ENCODE measurements at regions not wholly inside any gene's neighbourhood (a gene's known extent, or its start where the extent isn't known, plus 50 kb on each side); places are given as distances from the start of the nearest gene placed in this dataset.
"Not testable (repeated sequence)": the region's sequence is repeated elsewhere in the genome, so short reads cannot be mapped to it uniquely, and the experiment has no call there.

GRCh38 chr7:45410893-45411292, 163.3 kb upstream of the ADCY1 start:
- no peak for DNase-seq

DNA sequence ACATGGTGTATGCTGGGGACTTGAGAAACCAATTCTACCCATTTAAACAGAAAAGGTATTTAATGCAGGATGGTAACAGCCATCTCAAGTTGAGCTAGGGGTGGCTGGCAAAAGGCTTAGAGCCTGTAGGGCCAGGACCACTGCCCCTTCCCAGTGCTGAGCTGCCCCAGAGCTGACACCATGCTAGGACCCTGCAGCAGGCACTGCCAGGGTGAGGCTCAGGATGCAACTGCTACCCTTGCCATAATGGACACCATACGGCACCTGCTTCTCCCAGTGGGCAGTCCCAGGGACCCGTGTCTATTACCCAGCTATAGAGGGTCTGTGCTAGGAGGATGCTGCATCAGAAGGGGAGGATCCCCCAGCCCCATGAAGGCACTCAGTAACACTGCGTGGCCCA, 160.7 kb upstream of the ADCY1 start:
- no peak for DNase-seq

DNA sequence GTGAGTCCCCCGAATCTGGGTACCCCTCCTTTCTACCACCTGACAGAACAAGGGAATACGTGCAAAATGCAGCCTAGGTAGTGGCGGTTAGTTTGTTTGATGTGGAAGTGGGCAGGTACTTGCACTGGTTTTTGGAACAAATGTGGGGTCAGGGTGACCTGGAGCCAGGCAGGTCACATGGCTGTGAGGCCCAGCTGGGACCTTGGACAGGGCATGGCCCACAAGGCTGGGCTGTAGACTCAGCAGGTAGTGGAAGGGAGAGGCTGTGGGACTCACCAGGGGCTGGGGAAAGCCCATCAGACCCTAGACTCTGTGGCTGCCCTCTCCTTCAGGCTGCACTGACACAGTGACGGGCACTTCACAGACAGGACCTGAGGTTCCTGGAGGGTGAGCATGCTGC, 159.9 kb upstream of the ADCY1 start:
- DNase-seq: no peak

GRCh38 chr7:45415265-45415664, 158.9 kb upstream of the ADCY1 start:
- no peak for DNase-seq

DNA sequence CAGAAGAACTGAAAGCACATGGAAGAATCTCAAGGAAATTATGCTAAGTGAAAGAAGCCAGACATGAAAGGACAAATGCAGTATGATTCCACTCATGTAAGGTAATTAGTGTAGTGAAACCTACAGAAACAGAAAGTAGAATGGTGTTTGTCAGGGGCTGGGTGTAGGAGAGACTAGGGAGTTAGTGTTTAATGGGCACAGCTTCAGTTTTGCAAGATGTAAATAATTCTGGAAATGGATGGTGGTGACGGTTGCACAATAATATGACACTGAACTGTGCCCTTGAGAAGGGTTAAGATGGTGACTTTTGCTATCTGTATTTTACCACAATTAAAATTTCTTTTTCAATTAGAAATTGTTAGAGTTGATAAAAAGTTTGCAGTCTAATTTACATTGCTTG, 157.3 kb upstream of the ADCY1 start:
- DNase-seq: no peak

- no peak for DNase-seq
These were observed 156.9 kb upstream of the ADCY1 start for GRCh38 chr7:45417268-45417667.

DNA sequence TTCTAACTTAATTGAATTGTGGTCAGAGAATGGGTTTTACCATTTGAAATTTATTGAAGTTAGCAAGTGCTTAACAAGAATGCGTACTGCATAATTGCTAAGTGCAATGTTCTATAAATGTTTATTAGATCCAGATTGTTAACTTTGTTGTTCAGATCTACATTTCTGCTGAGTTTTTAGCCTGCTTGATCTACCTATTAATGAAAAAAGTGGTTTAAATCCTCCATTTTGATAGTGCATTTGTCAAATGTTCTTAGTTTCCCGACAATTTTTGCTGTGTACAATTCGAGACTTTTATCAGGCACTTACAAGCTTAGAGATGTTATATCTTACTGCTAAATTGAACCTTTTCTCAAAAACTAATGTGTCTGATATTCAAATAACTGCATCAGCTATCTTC, 156.4 kb upstream of the ADCY1 start:
- no peak for DNase-seq

GRCh38 chr7:45420843-45421495, 153.2 kb upstream of the ADCY1 start:
- DNase-seq: no peak

DNA sequence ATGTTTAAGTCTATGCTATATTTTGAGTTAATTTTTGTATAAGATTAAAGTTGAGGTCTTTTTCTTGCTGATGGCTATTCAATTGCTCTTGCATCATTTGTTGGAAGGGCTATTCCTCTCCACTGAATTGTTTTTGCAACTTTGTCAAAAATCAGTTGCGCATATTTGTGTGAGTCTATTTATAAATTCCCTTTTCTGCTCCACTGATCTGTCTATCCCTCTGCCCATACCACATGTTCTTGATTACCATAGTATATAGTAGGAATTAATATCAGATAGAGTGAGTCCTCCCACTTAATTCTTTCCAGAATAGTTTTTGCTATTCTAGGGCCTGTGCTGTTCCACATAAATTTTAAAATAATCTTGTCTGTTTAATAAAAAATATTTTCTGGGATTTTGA, 152.4 kb upstream of the ADCY1 start:
- DNase-seq: no peak

GRCh38 chr7:45430397-45430796, 143.8 kb upstream of the ADCY1 start:
- no peak for DNase-seq

DNA sequence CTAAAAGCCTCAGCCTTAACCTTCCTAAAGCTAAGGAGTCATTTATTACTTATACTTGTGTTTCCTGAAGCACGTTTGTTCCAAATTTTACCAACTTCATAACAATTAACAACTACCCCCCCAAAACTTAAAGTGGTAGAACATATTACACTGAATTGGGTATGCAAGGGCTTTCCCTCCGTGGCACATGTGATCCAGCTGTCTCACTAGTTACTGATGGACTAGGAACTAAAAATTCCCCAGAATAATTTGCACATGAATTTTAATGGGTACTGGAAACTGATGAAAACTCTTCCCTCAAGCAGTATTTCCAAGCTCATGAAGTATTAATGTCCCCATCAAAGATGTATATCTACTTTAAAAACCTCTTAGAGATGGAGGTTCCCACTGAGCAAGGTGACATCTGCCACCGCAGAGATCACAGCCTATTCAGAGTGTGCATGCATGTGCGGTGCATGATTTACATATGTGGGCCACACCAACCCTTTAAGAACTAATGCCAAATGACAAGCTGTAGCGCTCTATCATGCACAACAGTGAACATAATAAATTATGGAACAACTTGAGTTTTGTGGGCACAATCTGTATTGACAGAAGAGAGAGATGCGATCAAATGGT, 139.9 kb upstream of the ADCY1 start:
- DNase-seq: no peak

GRCh38 chr7:45435131-45435530, 139.0 kb upstream of the ADCY1 start:
- DNase-seq: no peak

- no peak for DNase-seq
These were observed 138.3 kb upstream of the ADCY1 start for GRCh38 chr7:45435846-45436245.

DNA sequence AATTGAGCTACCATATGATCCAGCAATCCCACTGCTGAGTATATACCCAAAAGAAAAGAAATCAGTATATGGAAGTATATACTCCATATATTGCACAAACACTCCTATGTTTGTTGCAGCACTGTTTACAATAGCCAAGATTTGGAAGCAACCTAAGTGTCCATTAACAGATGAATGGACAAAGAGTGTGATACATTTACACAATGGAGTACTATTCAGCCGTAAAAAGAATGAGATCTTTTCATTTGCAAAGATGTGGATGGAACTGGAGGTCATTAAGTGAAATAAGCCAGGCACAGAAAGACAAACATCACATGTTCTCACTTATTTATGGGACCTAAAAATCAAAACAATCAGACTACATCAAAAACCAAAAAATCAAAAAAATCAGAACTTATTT, 133.4 kb upstream of the ADCY1 start:
- not testable (repeated sequence) for DNase-seq

- no peak for DNase-seq
These were observed 130.9 kb upstream of the ADCY1 start for GRCh38 chr7:45443263-45443662.

GRCh38 chr7:45446195-45446944, 127.8 kb upstream of the ADCY1 start:
- no peak for DNase-seq

DNA sequence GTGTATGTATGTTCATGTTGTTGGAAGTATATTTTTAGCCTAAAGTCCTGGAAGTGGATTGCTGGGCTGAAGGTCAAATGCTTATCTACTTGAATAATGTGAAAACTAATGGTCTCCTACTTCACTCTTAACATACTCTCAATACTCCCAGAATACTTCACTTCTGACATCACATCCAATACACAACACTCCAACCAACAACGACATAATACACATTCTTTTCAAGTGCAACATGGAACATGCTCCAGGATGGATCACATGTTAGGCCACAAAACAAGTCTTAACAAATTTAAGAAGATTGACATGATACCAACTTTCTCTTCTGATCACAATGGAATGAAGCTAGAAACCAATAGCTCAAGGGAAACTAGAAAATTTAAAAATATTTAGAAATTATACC, 126.9 kb upstream of the ADCY1 start:
- DNase-seq: no peak

DNA sequence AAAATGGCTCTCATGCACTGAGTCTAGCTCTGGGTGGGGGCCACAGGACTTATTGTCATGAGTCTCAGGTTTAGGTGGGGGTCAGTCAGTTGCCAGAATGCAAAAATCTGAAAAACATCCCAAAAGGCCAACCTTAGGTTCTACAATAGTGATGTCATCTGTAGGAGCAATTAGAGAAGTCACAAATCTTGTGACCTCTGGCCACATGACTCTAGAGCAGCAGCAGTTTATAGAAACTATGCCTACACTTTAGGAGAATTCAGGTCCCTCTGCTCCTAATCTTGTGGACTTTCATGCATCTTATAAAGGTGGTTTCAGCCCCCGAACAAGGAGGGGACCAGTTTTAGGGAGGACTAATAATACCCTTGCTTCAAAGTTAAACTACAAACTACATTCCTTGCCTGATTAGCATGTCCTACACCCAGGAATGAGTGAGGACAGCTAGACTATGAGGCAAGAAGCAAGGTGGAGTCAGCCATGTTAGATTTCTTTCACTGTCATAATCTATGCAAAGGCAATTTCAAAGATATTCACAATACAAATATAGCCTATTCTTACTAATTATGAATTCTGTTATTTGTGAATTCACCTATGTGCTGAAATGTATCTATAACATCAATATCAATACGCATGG, 123.5 kb upstream of the ADCY1 start:
- DNase-seq: no peak

DNA sequence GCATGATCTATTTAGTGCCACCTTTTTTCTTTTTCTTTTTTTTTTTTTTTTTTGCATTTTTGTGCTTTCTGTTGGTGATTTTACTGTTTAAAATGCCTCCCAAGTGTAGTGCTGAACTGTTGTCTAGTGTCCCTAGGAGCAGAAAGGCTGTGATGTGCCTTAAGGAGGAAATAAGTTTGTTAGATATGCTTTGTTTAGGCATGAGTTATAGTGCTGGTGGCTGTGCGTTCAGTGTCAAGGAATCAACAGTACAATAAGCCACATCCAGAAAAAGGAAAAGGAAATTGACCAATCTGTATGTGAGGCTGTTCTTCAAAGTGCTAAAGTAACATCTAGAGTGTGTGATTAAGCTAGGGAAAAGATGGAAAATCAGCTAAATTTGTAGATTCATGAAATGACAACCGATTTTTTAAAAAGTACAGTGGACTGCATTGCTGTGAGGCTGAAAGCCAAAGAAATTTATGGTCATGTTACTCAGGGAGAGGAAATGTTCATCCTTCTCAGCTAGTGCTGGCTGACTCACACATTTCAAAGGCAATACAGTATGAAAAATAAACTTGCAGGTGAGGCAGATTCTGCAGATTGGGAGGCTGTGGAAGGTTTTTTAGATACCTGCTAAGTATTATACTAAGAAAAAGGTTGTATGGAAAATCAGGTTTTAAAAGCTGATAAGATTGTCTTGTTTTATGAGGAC, 122.7 kb upstream of the ADCY1 start:
- DNase-seq: no peak

DNA sequence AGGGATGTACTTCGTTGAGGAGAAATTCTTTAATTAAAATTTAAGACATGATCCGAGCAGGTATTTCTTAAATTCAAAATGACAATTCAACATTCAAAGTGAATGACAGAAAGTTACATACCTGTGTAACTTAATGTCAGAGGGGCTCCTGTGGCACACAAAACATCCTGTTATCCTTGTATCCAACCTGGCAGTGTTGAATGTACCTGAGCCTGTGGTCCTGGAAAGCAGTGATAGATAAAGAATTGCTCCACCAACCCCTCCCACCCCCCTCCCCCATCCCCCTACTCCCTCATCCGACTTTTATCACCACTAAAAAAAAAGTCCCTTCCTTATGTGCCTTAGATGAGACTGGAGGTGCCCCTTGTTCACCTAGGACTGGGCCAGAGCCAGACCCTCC, 119.4 kb upstream of the ADCY1 start:
- DNase-seq: no peak

- DNase-seq: no peak
These were observed 118.5 kb upstream of the ADCY1 start for GRCh38 chr7:45455662-45456061.

- DNase-seq: no peak
These were observed 118.1 kb upstream of the ADCY1 start for GRCh38 chr7:45456105-45456504.

Data from activated T-cell treated with anti-CD3 and anti-CD28 coated beads, Interleukin-2, amount 50 U/mL, for 48 hours (primary cell).